Right renal pelvis (tissue), 4 donors: ENCODE measurements at regions not wholly inside any gene's neighbourhood (a gene's known extent, or its start where the extent isn't known, plus 50 kb on each side); places are given as distances from the start of the nearest gene placed in this dataset.
"Not testable (repeated sequence)": the region's sequence is repeated elsewhere in the genome, so short reads cannot be mapped to it uniquely, and the experiment has no call there.

Experiments
- DNase-seq, 4 donors: peaks; one replicate each; pipeline ENCODE4 v3.0.0-alpha.2; 2013; ENCODE audit warnings: low read depth in 4 of 4, low spot score in 3 of 4, missing footprints in 1 of 4

DNA sequence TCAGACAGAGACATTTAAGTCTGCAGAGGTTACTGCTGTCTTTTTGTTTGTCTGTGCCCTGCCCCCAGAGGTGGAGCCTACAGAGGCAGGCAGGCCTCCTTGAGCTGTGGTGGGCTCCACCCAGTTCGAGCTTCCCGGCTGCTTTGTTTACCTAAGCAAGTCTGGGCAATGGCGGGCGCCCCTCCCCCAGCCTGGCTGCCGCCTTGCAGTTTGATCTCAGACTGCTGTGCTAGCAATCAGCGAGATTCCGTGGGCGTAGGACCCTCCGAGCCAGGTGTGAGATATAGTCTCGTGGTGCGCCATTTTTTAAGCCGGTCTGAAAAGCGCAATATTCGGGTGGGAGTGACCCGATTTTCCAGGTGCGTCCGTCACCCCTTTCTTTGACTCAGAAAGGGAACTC is 245.0 kb upstream of the CDH2 start:
- not testable (repeated sequence) for DNase-seq

DNA sequence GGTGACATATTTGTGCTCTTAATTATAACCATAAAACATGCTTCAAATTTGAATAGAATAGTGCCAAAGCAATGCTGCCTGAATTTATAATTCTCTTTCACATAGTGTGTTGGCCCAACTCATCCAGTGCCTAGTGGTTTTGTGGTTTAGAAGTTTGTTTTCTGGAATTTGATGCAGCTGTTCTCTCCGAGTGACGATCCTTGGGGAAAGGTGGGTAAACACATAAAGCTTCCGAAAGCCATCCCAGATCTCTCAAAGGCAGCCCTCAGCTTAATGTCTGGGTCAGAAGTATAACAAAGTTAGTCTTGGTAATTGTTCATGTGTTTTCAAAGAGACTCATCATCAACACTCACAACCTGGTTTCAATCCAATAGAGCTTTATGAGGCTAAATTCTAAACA is 235.6 kb upstream of the CDH2 start:
- DNase-seq: no peak

DNA sequence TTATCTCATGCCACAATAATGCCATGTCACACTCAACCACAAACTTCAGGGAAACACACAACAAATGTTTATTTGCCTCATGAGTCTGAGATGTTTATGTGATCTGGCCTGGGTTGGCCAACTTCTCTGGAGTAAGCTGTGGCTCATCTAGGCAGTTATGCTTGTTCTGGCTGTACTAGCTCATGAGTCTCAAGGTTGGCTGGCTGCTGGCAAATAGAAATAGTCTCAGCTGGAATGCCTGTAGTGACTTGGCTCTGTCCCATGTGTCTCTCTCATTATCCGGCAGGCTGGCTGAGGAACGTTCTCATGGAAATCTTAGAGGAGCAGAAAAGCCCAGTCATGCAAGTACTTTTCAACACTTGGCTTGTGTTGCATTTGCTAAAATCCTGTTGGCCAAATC is 234.9 kb upstream of the CDH2 start:
- no peak for DNase-seq

DNA sequence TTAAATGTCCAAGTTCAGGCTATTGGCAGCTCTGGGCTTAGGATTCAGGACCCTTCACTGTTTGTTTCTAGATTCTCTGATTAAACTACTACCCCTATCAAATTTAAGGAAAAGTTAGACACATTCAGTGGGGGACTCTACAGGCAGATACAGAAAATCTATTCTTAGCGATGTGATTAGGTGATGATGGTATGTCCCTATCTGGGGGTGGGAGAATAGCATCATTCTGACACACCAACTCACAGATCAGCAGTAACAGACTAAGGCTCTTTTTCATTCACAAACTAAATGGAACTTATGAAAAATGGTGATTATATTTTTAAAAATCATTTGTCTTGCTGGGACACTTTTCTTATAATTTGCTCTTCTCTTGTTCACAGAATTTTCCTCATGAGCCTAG is 232.9 kb upstream of the CDH2 start:
- DNase-seq: no peak

GRCh38 chr18:28408528-28408927 is 231.6 kb upstream of the CDH2 start:
- no peak for DNase-seq

- DNase-seq: no peak
These were observed 230.8 kb upstream of the CDH2 start for GRCh38 chr18:28407681-28408080.

GRCh38 chr18:28406533-28406932 is 229.6 kb upstream of the CDH2 start:
- no peak for DNase-seq

- no peak for DNase-seq
These were observed 227.8 kb upstream of the CDH2 start for GRCh38 chr18:28404694-28405093.

DNA sequence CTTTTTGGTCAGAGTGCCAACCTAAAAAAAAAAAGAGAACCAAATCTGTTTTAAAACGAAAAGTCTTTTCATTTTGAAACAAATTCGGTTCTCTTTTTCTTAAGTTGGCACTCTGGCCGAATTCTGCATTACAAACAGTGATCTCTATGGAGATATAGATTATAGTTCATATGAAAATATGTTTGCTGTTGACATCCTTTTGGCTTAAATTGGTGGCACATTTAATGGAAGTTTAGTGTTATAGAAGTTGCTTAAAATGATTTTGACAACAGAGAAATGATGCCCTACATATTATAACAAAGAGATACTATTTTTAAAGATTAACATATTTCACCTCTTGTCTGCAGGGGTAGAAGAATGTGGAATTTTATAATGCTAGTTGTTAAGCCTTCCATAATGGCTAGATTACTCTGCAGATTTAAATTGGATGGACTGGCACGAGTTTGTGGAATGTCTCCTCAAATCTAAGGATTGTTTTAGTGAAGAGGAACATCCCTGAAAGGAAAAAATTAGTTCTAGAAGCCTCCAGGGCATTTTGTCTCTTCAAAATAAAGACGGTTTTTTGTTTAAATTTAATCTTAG is 222.9 kb upstream of the CDH2 start:
- DNase-seq: no peak

GRCh38 chr18:28398471-28398870 is 221.5 kb upstream of the CDH2 start:
- DNase-seq: no peak

DNA sequence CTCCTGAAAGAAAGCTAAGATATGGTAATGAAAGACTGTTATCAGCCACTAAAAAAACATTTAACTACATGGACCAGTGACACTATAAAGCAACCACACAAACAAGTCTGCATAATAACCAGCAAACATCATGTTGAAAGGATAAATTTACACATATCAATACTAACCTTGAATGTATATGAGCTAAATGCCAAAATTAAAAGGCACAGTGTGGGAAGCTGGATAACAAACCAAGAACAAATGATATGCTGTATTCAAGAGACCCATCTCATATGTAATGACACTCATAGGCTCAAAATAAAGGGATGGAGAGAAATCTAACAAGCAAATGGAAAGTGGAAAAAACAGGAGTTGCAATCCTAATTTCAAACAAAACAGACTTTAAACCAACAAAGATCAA is 213.1 kb upstream of the CDH2 start:
- DNase-seq: no peak

GRCh38 chr18:28382215-28382879 is 205.4 kb upstream of the CDH2 start:
- no peak for DNase-seq

- no peak for DNase-seq
These were observed 195.3 kb upstream of the CDH2 start for GRCh38 chr18:28372186-28372585.

- DNase-seq: no peak
These were observed 189.7 kb upstream of the CDH2 start for GRCh38 chr18:28366676-28367075.

GRCh38 chr18:28365411-28365831 is 188.5 kb upstream of the CDH2 start:
- no peak for DNase-seq

DNA sequence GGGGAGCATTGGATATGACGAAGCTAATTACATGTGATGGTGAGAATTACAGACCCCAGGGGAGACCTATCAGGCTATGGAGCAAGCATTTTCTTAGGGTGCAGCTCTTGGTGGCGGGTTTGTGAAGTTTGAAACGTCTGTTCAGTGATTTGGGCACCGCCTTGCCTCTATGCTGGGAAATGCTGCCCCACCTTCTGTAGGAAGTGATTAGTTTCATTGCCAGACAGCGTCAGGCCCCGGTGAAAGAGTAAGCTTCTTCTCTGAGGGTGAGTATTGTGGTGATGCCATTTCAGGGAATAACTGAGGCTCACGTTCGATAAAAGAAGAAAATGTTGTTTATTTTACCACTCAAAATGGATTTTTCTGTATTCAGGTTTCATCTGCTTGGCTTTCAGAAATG is 186.2 kb upstream of the CDH2 start:
- DNase-seq: no peak

- no peak for DNase-seq
These were observed 182.2 kb upstream of the CDH2 start for GRCh38 chr18:28359176-28359575.

- no peak for DNase-seq
These were observed 181.0 kb upstream of the CDH2 start for GRCh38 chr18:28357766-28358401.

GRCh38 chr18:28350821-28351220 is 173.9 kb upstream of the CDH2 start:
- no peak for DNase-seq

DNA sequence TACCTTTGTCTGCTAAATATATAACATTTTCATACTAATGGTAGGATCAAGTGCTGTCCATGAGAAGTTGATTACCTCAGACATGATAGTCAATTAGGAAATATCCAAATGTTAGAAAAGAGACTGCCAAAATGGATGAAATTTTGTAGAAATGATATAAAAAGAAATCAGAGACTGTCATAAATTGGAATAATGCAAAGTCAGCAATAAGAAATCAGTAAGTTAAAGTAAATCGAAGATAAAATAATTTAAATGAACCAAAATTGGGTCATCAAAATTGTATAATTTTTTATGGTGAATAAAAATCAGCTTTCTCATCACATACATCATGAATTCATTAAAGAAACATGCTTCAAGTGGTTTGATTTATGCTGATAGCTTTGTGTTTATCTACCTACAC is 165.3 kb upstream of the CDH2 start:
- no peak for DNase-seq

DNA sequence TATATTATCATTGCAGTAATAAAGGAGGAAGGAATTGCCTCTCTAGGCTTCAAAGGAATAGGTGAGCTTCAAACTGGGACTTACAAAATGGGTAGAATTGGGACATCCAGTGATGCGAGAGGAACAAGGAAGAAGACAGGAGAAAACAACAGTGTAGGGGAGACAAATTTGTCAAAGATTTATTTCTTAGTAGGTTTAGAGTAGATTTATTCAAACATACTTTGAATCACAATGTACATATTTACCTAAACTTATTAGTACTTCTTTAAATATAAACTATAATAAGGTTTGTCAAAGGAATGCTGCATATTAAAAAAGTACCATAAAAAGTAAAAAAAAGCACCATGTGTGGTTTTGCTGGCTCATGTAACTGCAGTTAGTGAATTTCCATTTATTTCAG is 161.4 kb upstream of the CDH2 start:
- no peak for DNase-seq

DNA sequence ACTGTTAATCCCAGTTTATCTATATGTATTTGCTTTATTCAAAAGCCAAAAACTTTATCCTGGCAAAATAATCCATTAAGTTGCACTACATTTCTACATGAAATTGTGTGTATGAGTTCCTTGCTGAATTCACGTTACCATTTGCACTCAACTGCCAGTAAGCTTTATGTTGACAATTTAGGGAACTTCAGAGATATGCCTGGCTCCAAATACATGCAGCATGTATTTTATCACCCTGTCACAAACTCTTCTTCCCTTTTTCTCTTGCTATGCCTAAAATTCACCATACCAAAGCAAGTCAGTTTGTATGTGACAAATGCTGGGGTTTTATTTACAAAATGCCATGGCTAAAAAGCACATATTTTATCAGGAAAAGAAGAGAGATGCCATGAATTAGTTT is 157.6 kb upstream of the CDH2 start:
- DNase-seq: no peak
